SKM-1 (cell line): ENCODE measurements at regions not wholly inside any gene's neighbourhood (a gene's known extent, or its start where the extent isn't known, plus 50 kb on each side); places are given as distances from the start of the nearest gene placed in this dataset.

ENCODE experiments used
- DNase-seq: peaks from one replicate; lab custom pipeline; 2025; ENCODE audit not compliant: unreplicated experiment; lab: John Stamatoyannopoulos, UW

DNA sequence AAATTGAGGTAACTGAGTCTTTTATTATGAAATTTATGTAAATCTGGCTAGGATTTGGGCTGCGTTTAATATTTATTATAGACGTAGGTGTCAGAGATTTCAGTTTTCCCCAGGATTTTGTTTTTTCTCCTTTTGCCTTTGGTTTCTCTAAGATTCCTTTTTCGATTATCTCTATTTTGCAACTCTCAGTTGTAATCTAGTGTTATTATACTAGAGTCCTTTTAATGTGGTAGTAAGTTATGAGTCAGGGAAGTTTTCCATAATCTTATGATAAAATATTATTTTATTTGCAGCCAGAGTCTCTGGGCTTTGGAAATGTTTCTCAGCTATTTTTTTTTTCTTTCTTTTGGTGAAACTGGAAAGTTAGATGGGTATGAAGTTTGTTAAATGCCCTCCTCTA, 1043.8 kb downstream of the PLA2G4A start:
- no peak for DNase-seq

DNA sequence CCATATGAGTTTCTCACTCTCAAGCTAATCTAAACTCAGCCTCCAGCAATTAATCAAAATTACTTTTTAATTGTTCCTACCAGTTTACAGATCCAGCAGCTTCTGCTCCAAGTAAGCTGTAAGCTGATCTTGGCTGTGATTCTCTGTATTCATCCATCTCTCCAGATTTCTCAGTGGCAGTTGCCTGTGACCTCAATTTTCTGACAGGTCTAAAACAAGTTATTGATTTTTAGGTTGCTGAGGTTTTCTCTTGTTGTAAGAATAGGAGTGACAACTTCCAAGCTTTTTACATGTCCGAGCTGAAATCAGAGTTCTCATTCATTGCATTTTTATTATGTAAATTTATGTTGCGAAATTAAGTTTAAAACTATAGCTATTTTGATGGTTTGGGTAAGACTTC, 1044.4 kb downstream of the PLA2G4A start:
- DNase-seq = no peak

DNA sequence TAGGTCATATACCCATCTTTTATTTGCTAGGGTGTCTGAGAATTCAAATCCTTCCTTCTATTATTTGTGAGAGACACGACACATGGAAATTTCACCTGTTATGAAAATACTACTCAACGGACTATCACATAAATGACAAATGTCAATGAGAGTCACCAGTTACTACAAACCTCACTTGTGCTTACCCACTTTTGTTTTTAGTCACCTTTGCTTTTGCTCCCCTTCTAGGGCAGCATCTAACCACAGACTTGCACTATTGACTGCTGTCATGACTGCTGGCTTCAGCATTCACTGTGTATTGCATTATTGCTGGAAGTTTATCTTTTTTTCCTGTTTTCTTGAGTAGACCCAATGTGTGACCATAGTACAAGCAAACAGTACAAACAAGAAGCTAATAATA, 1048.0 kb downstream of the PLA2G4A start:
- DNase-seq = no peak

- DNase-seq = no peak
Observed at GRCh38 chr1:187877220-187877619, 1048.5 kb downstream of the PLA2G4A start.

GRCh38 chr1:187878883-187879282, 1050.1 kb downstream of the PLA2G4A start:
- DNase-seq = no peak

GRCh38 chr1:187883356-187883755, 1054.6 kb downstream of the PLA2G4A start:
- no peak for DNase-seq

DNA sequence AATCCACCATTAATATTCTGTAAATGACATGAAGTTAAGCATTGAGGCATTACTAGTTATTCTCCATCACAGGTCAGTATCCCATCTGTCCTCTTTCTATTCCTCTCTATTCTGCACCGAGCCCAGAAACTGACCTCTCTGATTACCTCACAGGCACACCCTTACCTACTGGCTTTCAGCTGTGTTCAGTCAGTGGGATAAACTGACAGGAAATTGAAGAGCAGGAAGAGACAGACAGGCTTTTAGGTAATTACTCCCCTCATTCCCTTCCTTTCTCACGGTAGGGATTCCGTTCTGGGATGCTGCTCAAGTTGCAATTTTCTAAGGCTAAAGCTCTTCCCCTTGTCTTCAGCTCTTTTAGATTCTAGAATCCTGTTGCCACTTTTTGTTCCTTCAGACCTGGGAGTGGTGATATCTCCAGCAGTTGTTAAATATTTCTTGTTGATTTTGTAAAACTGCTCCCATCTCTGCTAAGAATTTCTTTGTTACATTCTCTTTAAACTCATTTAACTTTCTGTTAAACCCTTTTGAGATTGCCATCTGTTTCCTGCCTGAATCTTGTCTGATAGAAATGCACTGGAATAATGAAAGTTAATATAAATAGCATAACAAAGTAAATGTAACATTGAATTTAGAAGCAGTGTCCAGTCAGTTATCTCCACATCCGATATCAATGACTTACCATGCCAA, 1063.4 kb downstream of the PLA2G4A start:
- no peak for DNase-seq

GRCh38 chr1:187892683-187893039, 1063.9 kb downstream of the PLA2G4A start:
- no peak for DNase-seq

GRCh38 chr1:187893471-187893870, 1064.7 kb downstream of the PLA2G4A start:
- DNase-seq = no peak

GRCh38 chr1:187894349-187894748, 1065.6 kb downstream of the PLA2G4A start:
- no peak for DNase-seq

DNA sequence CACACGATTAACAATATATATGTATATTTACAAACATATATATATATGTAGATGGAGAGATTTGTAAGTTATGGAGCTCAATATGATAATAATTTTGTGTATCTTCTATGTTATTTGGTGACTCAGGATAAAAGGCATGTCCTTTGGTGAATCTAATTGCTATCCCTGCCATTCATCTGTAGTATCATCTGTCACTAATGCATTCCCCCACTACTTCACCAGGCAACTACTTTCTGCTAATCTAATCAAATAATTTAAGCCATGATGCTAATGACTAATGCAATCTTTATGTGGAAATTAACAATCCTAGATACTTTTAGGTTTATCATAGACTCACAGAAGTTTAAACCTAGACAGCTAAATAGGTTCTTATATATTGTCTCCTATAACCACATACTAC, 1074.5 kb downstream of the PLA2G4A start:
- DNase-seq = no peak

DNA sequence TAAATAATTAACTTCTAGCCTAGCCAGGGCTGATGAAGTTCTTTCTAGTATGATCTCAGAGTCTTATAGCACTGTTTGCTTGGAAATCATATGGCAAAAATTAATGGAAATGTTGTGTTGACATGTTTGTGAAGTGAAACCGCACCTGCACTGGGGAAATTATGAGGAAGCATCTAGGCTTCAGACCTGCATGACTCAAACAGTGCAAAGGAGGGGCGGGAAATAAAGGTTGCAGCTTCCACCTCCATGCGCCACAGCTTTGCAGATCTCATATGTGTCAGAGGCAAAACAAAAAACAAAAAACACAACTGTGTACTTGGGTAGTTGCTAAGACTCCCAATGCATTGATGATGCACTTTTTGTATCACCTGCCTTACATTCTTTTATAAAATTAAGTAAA, 1080.6 kb downstream of the PLA2G4A start:
- no peak for DNase-seq

- no peak for DNase-seq
Observed at GRCh38 chr1:187911820-187912219, 1083.1 kb downstream of the PLA2G4A start.

DNA sequence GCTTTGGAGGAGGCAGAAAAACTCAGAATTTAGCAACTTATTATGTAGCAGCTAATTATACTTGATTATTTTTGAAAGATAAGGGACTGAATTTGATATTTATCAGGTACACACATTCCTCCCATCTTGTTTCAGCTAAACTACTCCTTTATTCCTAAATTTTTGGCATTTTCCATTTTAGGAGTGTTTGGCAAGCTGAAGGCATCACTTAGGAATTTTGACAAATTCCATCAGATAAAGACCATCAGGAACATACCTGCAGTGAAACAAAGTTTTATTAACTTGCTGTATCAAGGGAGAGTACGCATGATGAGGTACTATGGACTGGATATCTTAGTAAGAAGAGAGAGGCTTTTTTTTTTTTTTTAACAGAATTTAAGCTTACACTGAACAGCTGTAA, 1092.2 kb downstream of the PLA2G4A start:
- no peak for DNase-seq

DNA sequence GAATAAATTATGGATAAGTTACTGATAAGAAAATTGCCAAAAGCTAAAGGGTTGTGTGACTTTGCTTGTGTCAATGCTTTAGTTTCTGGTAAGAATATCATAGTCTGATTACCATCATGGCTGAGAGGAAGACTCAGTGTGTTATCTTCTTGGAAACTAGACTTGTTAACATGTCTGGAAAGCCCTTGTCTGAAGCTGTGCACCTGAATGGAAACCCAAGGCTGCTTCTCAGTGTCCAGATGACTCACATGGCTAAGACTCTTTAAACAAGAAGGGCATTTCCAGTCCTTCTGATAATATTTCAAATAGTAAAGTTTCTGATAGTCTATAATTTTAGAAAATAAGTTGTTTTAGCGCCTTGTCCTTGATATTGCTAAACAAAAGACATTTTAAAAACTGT, 1092.7 kb downstream of the PLA2G4A start:
- DNase-seq = no peak

- no peak for DNase-seq
Observed at GRCh38 chr1:187922255-187922654, 1093.5 kb downstream of the PLA2G4A start.

DNA sequence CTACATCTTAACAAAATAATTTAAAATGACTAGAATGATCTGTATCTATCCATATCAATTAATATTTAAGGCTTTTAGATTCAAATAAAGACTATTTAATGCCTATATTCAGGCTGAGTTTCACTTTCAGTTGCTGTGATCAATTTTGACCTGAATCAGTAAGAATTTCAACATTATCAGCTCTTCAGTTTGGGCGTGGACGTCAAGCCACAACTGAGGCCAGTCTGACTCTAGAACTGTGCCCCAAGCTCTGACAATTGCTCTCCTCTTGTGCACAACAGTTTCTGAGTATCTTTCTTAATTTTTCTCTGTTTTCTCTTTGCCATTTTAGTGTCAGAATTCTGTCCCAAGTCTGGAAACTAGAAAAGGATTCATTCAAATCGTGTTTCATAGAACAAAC, 1095.5 kb downstream of the PLA2G4A start:
- no peak for DNase-seq

- no peak for DNase-seq
Observed at GRCh38 chr1:187928288-187928687, 1099.5 kb downstream of the PLA2G4A start.

GRCh38 chr1:187928696-187929095, 1099.9 kb downstream of the PLA2G4A start:
- DNase-seq = no peak

GRCh38 chr1:187931776-187932175, 1103.0 kb downstream of the PLA2G4A start:
- no peak for DNase-seq

GRCh38 chr1:187933562-187934419, 1105.0 kb downstream of the PLA2G4A start:
- DNase-seq = no peak

DNA sequence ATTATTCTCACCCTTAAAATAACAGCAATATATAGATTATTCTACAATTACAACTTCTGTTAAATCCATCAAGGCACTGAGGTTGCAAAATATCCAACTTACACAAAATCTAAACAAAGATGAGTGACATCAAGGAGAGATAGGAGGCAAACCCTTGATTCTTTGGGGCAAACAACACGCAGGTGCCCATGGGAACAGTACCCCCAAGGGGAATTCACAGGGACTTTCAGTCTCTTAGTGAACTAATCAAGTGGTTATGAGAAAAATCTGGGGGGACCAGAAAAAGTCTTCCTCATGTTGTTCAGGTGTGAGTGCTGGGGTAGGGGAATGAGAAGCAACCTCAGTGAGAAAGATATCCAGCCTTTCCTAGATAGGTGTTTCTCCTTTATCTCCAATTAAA, 1107.9 kb downstream of the PLA2G4A start:
- no peak for DNase-seq

DNA sequence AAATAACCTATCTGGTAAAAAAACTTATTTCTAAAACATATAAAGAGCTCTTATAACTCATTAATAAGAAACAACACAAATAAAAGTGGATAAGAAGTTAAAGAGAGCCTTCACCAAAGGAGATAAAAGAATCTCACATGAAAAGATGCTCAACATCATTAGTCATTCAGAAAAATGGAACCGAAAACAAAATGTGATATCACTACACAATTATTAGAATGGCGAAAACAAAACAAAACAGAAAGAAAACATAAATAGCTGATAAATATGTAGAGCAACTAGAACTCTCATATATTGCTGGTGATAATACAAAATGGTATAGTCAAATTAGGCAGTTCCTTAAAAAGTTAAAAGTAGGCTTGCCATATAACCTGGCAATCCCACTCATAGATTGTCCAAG, 1109.3 kb downstream of the PLA2G4A start:
- DNase-seq = no peak
